C4-2B (cell line): ENCODE measurements at regions not wholly inside any gene's neighbourhood (a gene's known extent, or its start where the extent isn't known, plus 50 kb on each side); places are given as distances from the start of the nearest gene placed in this dataset.

Source experiments
- CTCF ChIP-seq: fragments of 450-650 bp; conservative IDR thresholded peaks from 2 replicates; pipeline ENCODE4 v1.5.1; 2017; ENCODE audit warnings: mild to moderate bottlenecking
- ZFX ChIP-seq: fragments of 450-650 bp; IDR thresholded peaks from 2 replicates; pipeline ENCODE4 v1.6.1; 2017

DNA sequence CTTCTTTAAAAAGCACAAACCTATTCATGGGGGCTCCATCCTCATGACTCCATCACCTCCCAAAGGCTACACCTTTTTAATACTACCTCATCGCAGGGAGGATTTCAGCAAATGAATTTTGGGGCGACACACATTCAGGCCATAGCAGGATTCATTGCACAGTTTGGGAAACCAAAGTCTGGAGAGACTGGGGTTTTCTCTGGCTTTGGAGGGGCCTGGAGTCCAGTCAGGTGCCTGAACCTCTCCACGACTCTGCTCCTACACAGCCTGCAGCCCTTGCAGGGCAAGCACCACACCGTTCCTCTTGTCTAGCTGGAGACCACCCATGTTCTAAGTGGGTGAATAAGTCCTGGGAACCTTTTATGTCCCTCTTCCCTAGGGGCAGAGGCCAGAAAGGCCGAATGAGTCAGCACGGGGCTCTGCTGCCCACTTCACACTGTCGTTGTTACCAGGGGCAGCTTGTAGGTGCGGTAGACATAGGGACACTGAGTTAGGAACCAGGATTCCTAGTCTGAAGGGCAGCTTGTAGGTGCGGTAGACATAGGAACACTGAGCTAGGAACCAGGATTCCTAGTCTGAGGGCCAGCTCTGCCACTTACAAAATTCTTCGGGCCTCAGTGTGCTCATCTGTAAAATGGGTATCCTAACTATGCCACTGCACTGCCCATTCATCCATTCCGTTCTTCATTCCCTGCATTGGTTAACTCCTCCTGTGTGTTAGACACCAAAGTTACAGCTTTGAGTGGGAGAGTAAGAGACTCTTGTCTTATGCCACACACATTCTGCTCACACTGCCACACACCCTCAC, 251.7 kb upstream of the B3GAT1 start:
- TF ChIP-seq CTCF = no peak
- TF ChIP-seq ZFX = no peak
